HepG2 (cell line): ENCODE measurements at regions not wholly inside any gene's neighbourhood (a gene's known extent, or its start where the extent isn't known, plus 50 kb on each side); places are given as distances from the start of the nearest gene placed in this dataset.

Experiments used
- ATAC-seq: fragments of 200-7000 bp; cut with Tn5 transposase; 3 replicates; pipeline ENCODE4 v1.9.1; 2020; ENCODE audit warnings: mild to moderate bottlenecking, moderate library complexity
- BruUV-seq: library from RNA; stranded (reverse); fragments of 400-500 nt; replicated peaks from 2 replicates; lab custom pipeline; 2021; lab: Mats Ljungman, UMichigan
- CTCF ChIA-PET: fragments of 300-600 bp; formaldehyde crosslinking; extraction: SDS; loops from one replicate; lab custom pipeline; 2021; ENCODE audit warnings: low total read pairs, inconsistent platforms, low intra/inter-chr PET ratio; lab: Yijun Ruan, JAX
- POLR2A ChIA-PET: fragments of 350-600 bp; sonication (Branson Sonifier 250); formaldehyde crosslinking; loops from one replicate; lab custom pipeline; 2020; ENCODE audit warnings: antibody characterized with exemption, inconsistent platforms; lab: Yijun Ruan, JAX
- DNase-seq: peaks from one replicate; pipeline ENCODE4 v3.0.0-alpha.2; 2015; ENCODE audit warnings: low spot score
- FAIRE-seq: peaks from 3 replicates; lab custom pipeline; 2011; peaks lifted over from hg19 to GRCh38; lab: Jason Lieb, UNC
- H2AFZ ChIP-seq: one replicate; pipeline ENCODE4 v1.6.1; 2011; ENCODE audit warnings: low read length, inconsistent platforms
- H3K27ac ChIP-seq: fragments of 300-600 bp; 3 replicates; pipeline ENCODE4 v1.8.0; 2011; ENCODE audit warnings: mixed run types, mild to moderate bottlenecking, mixed read lengths, low read length, inconsistent platforms; ENCODE audit not compliant: insufficient read depth; ENCODE audit errors: extremely low read length
- H3K27me3 ChIP-seq, 2 experiments: fragments of 200-600 bp in 1 of 2; 2 replicates in 1 of 2; 3 replicates in 1 of 2; pipeline versions ENCODE4 v1.6.0 to v1.8.0; 2011; ENCODE audit warnings: low read length in 2 of 2, mild to moderate bottlenecking in 2 of 2, moderate library complexity in 2 of 2, inconsistent platforms in 1 of 2; ENCODE audit not compliant: insufficient read depth in 2 of 2, control insufficient read depth in 1 of 2
- H3K36me3 ChIP-seq, 2 experiments: fragments of 200-600 bp in 1 of 2; replicated peaks in 1 of 2; 2 replicates in 1 of 2; 3 replicates in 1 of 2; pipeline versions ENCODE4 v1.5.1 to v1.8.0; 2011; ENCODE audit warnings: low read length in 2 of 2, inconsistent platforms in 1 of 2; ENCODE audit not compliant: insufficient read depth in 2 of 2, control insufficient read depth in 1 of 2
- H3K4me1 ChIP-seq: 2 replicates; pipeline ENCODE4 v1.5.1; 2012; ENCODE audit warnings: low read length, inconsistent platforms; ENCODE audit not compliant: insufficient read depth
- H3K4me2 ChIP-seq: 2 replicates; pipeline ENCODE4 v1.6.0; 2011; ENCODE audit warnings: low read depth, low read length, inconsistent platforms
- H3K4me3 ChIP-seq, 3 experiments: fragments of 200-600 bp in 1 of 3; sonication (generic), shearing (Covaris generic) in 1 of 3; replicated peaks in 1 of 3; 2 replicates each; pipeline ENCODE4 v1.5.1; 2011 to 2016; ENCODE audit warnings: low read length in 3 of 3, inconsistent platforms in 2 of 3, low read depth in 2 of 3, mild to moderate bottlenecking in 2 of 3, control low read depth in 1 of 3, mixed read lengths in 1 of 3; ENCODE audit not compliant: insufficient read depth in 1 of 3
- H3K79me2 ChIP-seq: one replicate; pipeline ENCODE4 v1.6.1; 2011; ENCODE audit warnings: low read length, inconsistent platforms; ENCODE audit not compliant: insufficient read depth
- H3K9ac ChIP-seq: 2 replicates; pipeline ENCODE4 v1.6.0; 2011; ENCODE audit warnings: mild to moderate bottlenecking, low read depth, low read length, inconsistent platforms; ENCODE audit not compliant: insufficient read depth
- H3K9me3 ChIP-seq: 2 replicates; pipeline ENCODE4 v1.5.1; 2012; ENCODE audit warnings: mild to moderate bottlenecking, low read length
- H4K20me1 ChIP-seq: 2 replicates; pipeline ENCODE4 v1.6.0; 2011; ENCODE audit warnings: inconsistent platforms, mild to moderate bottlenecking, low read length, moderate library complexity; ENCODE audit not compliant: insufficient read depth
- GMEB1 ChIP-seq: sonication (generic); formaldehyde crosslinking; IDR thresholded peaks from 2 replicates; pipeline ENCODE4 v1.5.1; 2020; ENCODE audit warnings: missing genetic modification reagents, mild to moderate bottlenecking, borderline replicate concordance
- HNRNPLL ChIP-seq: fragments of 200-400 bp; formaldehyde crosslinking; IDR thresholded peaks from 2 replicates; pipeline ENCODE4 v1.6.1; 2017; ENCODE audit warnings: mild to moderate bottlenecking, low read depth, low read length; ENCODE audit not compliant: poor library complexity, severe bottlenecking
- KAT8 ChIP-seq: IDR thresholded peaks from 2 replicates; pipeline ENCODE4 v1.6.1; 2016; ENCODE audit warnings: missing genetic modification reagents, missing compliant biosample characterization
- KDM4B ChIP-seq: sonication (generic); formaldehyde crosslinking; IDR thresholded peaks from 2 replicates; pipeline ENCODE4 v1.4.0; 2020; ENCODE audit warnings: missing genetic modification reagents
- MATR3 ChIP-seq: sonication (generic); formaldehyde crosslinking; IDR thresholded peaks from 2 replicates; pipeline ENCODE4 v1.4.0; 2020; ENCODE audit warnings: missing genetic modification reagents
- MTA1 ChIP-seq: sonication (generic); formaldehyde crosslinking; IDR thresholded peaks from 2 replicates; pipeline ENCODE4 v1.4.0; 2020; ENCODE audit warnings: missing genetic modification reagents, mild to moderate bottlenecking, borderline replicate concordance
- NFRKB ChIP-seq: fragments of 450-650 bp; IDR thresholded peaks from 2 replicates; pipeline ENCODE4 v1.6.1; 2017
- NRL ChIP-seq: sonication (generic); formaldehyde crosslinking; IDR thresholded peaks from 2 replicates; pipeline ENCODE4 v1.5.0; 2020; ENCODE audit warnings: missing genetic modification reagents, mild to moderate bottlenecking, moderate library complexity, borderline replicate concordance
- RAD21 ChIP-seq: fragments of 450-650 bp; formaldehyde crosslinking; IDR thresholded peaks from 2 replicates; pipeline ENCODE4 v1.5.0; 2020; ENCODE audit warnings: mild to moderate bottlenecking
- TBX2 ChIP-seq: sonication (generic); formaldehyde crosslinking; IDR thresholded peaks from 2 replicates; pipeline ENCODE4 v1.5.0; 2020; ENCODE audit warnings: missing genetic modification reagents, mild to moderate bottlenecking, borderline replicate concordance
- U2AF2 ChIP-seq: fragments of 200-400 bp; formaldehyde crosslinking; IDR thresholded peaks from 2 replicates; pipeline ENCODE4 v1.6.1; 2017; ENCODE audit warnings: low read depth, mild to moderate bottlenecking, low read length
- ZBTB7A ChIP-seq: sonication (generic); formaldehyde crosslinking; IDR thresholded peaks from 2 replicates; pipeline ENCODE4 v1.8.0; 2022; ENCODE audit warnings: mild to moderate bottlenecking, missing genetic modification reagents
- ZNF17 ChIP-seq: sonication (generic); formaldehyde crosslinking; IDR thresholded peaks from 2 replicates; pipeline ENCODE4 v1.5.0; 2020; ENCODE audit warnings: mild to moderate bottlenecking, missing genetic modification reagents
- ZNF264 ChIP-seq: sonication (generic); formaldehyde crosslinking; IDR thresholded peaks from 2 replicates; pipeline ENCODE4 v1.4.0; 2020; ENCODE audit warnings: missing genetic modification reagents
- ZNF354B ChIP-seq: sonication (generic); formaldehyde crosslinking; IDR thresholded peaks from 2 replicates; pipeline ENCODE4 v1.8.0; 2022; ENCODE audit warnings: mild to moderate bottlenecking, missing genetic modification reagents
- ZNF557 ChIP-seq: sonication (generic); formaldehyde crosslinking; IDR thresholded peaks from 2 replicates; pipeline ENCODE4 v1.4.0; 2020; ENCODE audit warnings: missing genetic modification reagents
- ZNF678 ChIP-seq: sonication (generic); formaldehyde crosslinking; IDR thresholded peaks from 2 replicates; pipeline ENCODE4 v1.4.0; 2020; ENCODE audit warnings: mild to moderate bottlenecking, missing genetic modification reagents
- ZNF766 ChIP-seq: sonication (generic); formaldehyde crosslinking; IDR thresholded peaks from 2 replicates; pipeline ENCODE4 v1.5.0; 2020; ENCODE audit warnings: missing genetic modification reagents, borderline replicate concordance
- WGBS: methylation state at CpG from one replicate; pipeline ENCODE4 v1.1.6; 2017; ENCODE audit warnings: low lambda C conversion rate; 5-methylcytosine and 5-hydroxymethylcytosine counted together
- in situ Hi-C: cut with HindIII; loops from 2 replicates; pipeline ENCODE4 v1.10.0; 2017; ENCODE audit warnings: low pct_unique_long_range_greater_than_20kb; ENCODE audit not compliant: extremely low pct_ligation_motif_present
- intact Hi-C: fragments of 100-400 bp; cut with micrococcal nuclease; formaldehyde crosslinking; loops from one replicate; pipeline ENCODE4 v1.10.0; 2022; ENCODE audit not compliant: unreplicated experiment
- TF ChIP-seq, protein P1 (sequence below): sonication (generic); formaldehyde crosslinking; IDR thresholded peaks from 2 replicates; pipeline ENCODE4 v1.8.0; 2022; ENCODE audit warnings: missing genetic modification reagents, mild to moderate bottlenecking, borderline replicate concordance

- Histone ChIP-seq H4K20me1 (no peaks in the 10 kb centered on the region), H3K36me3 (no peaks in the 10 kb centered on the region), H3K27me3 (no peaks in the 10 kb centered on the region), H3K27ac (no peak overlapping the region), H2AFZ (no peak overlapping the region), H3K79me2 (no peaks in the 10 kb centered on the region), H3K9ac (no peak overlapping the region), H3K9me3 (peaks cover 4% of the 10 kb centered on the region; the same call in 1 of the 2 replicates), H3K4me2 (no peak overlapping the region), H3K4me1 (no peaks in the 10 kb centered on the region), H3K4me3 (no peak overlapping the region)
- ChIA-PET CTCF (no interaction called here), POLR2A (no interaction called here)
- DNase-seq (no peak), FAIRE-seq (no peak), ATAC-seq (no peak)
- intact Hi-C loops (no loop called here), in situ Hi-C loops (no loop called here)
- WGBS, result 4% methylated on average over 4 of the region's 4 CpGs
- no peak for TF ChIP-seq ZNF678
- TF ChIP-seq ZBTB7A, result no peak
- no peak for TF ChIP-seq ZNF766 (CRISPR knock-in tag)
- TF ChIP-seq ZNF557 (CRISPR knock-in tag), result no peak
- TF ChIP-seq NFRKB, result no peak
- no peak for TF ChIP-seq TBX2 (CRISPR knock-in tag)
- TF ChIP-seq NRL (CRISPR knock-in tag), result no peak
- TF ChIP-seq, protein P1, sequence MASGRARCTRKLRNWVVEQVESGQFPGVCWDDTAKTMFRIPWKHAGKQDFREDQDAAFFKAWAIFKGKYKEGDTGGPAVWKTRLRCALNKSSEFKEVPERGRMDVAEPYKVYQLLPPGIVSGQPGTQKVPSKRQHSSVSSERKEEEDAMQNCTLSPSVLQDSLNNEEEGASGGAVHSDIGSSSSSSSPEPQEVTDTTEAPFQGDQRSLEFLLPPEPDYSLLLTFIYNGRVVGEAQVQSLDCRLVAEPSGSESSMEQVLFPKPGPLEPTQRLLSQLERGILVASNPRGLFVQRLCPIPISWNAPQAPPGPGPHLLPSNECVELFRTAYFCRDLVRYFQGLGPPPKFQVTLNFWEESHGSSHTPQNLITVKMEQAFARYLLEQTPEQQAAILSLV, result no peak
- no peak for TF ChIP-seq KAT8
- TF ChIP-seq HNRNPLL, result no peak
- no peak for TF ChIP-seq U2AF2
- TF ChIP-seq GMEB1 (CRISPR knock-in tag), result no peak
- no peak for TF ChIP-seq RAD21 (CRISPR knock-in tag)
- TF ChIP-seq MTA1 (CRISPR knock-in tag), result no peak
- no peak for TF ChIP-seq KDM4B (CRISPR knock-in tag)
- TF ChIP-seq ZNF354B (CRISPR knock-in tag), result no peak
- no peak for TF ChIP-seq ZNF17 (CRISPR knock-in tag)
- TF ChIP-seq MATR3, result no peak
- no peak for TF ChIP-seq ZNF264 (CRISPR knock-in tag)
- BruUV-seq, result no TSS peak
Observed at GRCh38 chr2:117349687-117350086, 464.8 kb upstream of the DDX18 start.
